Prostate gland (tissue), 2 donors: ENCODE measurements at regions not wholly inside any gene's neighbourhood (a gene's known extent, or its start where the extent isn't known, plus 50 kb on each side); places are given as distances from the start of the nearest gene placed in this dataset.

Source experiments
- POLR2A ChIP-seq: fragments of 450-650 bp; IDR thresholded peaks from one replicate; pipeline ENCODE4 v1.6.1; 2016; ENCODE audit warnings: antibody characterized with exemption, mild to moderate bottlenecking
- TF ChIP-seq, protein P1 (sequence below), 4 experiments: fragments of 200-600 bp in 2 of 4; fragments of 450-650 bp in 2 of 4; sonication (generic) in 2 of 4; IDR thresholded peaks; 1 replicate in 3 of 4; 2 replicates in 1 of 4; pipeline ENCODE4 v1.5.1; 2016 to 2019; ENCODE audit warnings: antibody characterized with exemption in 4 of 4, mild to moderate bottlenecking in 2 of 4, moderate library complexity in 2 of 4

DNA sequence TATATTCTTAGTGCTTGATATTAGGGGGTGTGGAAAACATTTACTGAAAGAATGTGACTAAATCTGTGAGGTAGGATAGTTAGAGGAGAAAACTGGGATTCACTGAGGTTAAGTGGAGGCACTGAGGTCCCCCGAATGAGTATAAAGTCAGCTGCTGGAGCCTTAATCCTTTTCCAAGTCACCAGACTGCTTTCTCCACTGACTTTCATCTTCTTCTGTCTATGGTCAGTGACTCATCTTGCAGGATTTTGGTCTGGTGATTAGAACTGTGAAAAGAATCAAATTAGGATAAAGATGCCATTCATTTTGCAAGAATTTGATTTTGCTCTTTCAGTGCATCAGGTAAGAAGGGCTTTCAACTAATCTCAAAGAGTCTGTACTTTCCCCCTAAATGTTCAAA is 89.3 kb upstream of the ALDH1A1 start:
- TF ChIP-seq, protein P1, sequence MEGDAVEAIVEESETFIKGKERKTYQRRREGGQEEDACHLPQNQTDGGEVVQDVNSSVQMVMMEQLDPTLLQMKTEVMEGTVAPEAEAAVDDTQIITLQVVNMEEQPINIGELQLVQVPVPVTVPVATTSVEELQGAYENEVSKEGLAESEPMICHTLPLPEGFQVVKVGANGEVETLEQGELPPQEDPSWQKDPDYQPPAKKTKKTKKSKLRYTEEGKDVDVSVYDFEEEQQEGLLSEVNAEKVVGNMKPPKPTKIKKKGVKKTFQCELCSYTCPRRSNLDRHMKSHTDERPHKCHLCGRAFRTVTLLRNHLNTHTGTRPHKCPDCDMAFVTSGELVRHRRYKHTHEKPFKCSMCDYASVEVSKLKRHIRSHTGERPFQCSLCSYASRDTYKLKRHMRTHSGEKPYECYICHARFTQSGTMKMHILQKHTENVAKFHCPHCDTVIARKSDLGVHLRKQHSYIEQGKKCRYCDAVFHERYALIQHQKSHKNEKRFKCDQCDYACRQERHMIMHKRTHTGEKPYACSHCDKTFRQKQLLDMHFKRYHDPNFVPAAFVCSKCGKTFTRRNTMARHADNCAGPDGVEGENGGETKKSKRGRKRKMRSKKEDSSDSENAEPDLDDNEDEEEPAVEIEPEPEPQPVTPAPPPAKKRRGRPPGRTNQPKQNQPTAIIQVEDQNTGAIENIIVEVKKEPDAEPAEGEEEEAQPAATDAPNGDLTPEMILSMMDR (IDR thresholded peaks at IDR 0.05): no peak
- TF ChIP-seq POLR2A: no peak
